Activated gamma-delta T cell treated with Interleukin-2 at 50 U/mL for 16 hours (primary cell): ENCODE measurements at regions not wholly inside any gene's neighbourhood (a gene's known extent, or its start where the extent isn't known, plus 50 kb on each side); places are given as distances from the start of the nearest gene placed in this dataset.

ENCODE experiments used
- DNase-seq: peaks from one replicate; pipeline ENCODE4 v3.0.0-alpha.2; 2020

GRCh38 chr22:48851933-48852549 lies 975.6 kb downstream of the BRD1 start:
- DNase-seq = no peak

- DNase-seq = no peak
Measured at GRCh38 chr22:48850658-48851287, 976.9 kb downstream of the BRD1 start.

GRCh38 chr22:48849963-48850657 lies 977.6 kb downstream of the BRD1 start:
- no peak for DNase-seq

GRCh38 chr22:48849219-48849912 lies 978.3 kb downstream of the BRD1 start:
- DNase-seq = no peak

- no peak for DNase-seq
Measured at GRCh38 chr22:48846200-48846599, 981.5 kb downstream of the BRD1 start.

GRCh38 chr22:48845356-48845936 lies 982.2 kb downstream of the BRD1 start:
- DNase-seq = no peak

- DNase-seq = no peak
Measured at GRCh38 chr22:48844056-48844675, 983.5 kb downstream of the BRD1 start.

- no peak for DNase-seq
Measured at GRCh38 chr22:48843640-48844039, 984.0 kb downstream of the BRD1 start.

- no peak for DNase-seq
Measured at GRCh38 chr22:48842976-48843375, 984.7 kb downstream of the BRD1 start.

GRCh38 chr22:48842583-48842945 lies 985.1 kb downstream of the BRD1 start:
- DNase-seq = no peak

- no peak for DNase-seq
Measured at GRCh38 chr22:48841881-48842582, 985.6 kb downstream of the BRD1 start.

GRCh38 chr22:48840112-48840949 lies 987.3 kb downstream of the BRD1 start:
- DNase-seq = no peak

GRCh38 chr22:48838846-48839730 lies 988.6 kb downstream of the BRD1 start:
- no peak for DNase-seq

GRCh38 chr22:48838376-48838775 lies 989.3 kb downstream of the BRD1 start:
- no peak for DNase-seq

GRCh38 chr22:48837341-48837935 lies 990.2 kb downstream of the BRD1 start:
- no peak for DNase-seq

- no peak for DNase-seq
Measured at GRCh38 chr22:48836673-48837340, 990.9 kb downstream of the BRD1 start.

- DNase-seq = no peak
Measured at GRCh38 chr22:48835857-48836672, 991.6 kb downstream of the BRD1 start.

GRCh38 chr22:48835364-48835763 lies 992.3 kb downstream of the BRD1 start:
- no peak for DNase-seq
